Esophagus muscularis mucosa (tissue), 4 donors: ENCODE measurements at regions not wholly inside any gene's neighbourhood (a gene's known extent, or its start where the extent isn't known, plus 50 kb on each side); places are given as distances from the start of the nearest gene placed in this dataset.
A peak's percentile ranks its signal among the peaks of the same experiment; 100 is the strongest.

ENCODE experiments used
- DNase-seq: peaks from one replicate; pipeline ENCODE4 v3.0.0-alpha.2; 2017; ENCODE audit errors: extremely low spot score
- H3K27ac ChIP-seq, 4 donors: fragments of 200-600 bp; sonication (generic); replicated peaks in 1 of 4; 1 replicate in 3 of 4; 2 replicates in 1 of 4; pipeline ENCODE4 v1.5.1; 2016 to 2019; ENCODE audit warnings: mild to moderate bottlenecking in 1 of 4
- H3K27me3 ChIP-seq, 4 donors: fragments of 200-600 bp; sonication (generic); one replicate each; pipeline versions ENCODE4 v1.5.1 to v1.6.0; 2016 to 2019
- H3K36me3 ChIP-seq, 4 donors: fragments of 200-600 bp; sonication (generic); one replicate each; pipeline ENCODE4 v1.5.1; 2016 to 2019
- H3K4me1 ChIP-seq, 4 donors: fragments of 200-600 bp; sonication (generic); one replicate each; pipeline ENCODE4 v1.5.1; 2016 to 2019
- H3K4me3 ChIP-seq, 4 donors: fragments of 200-600 bp; sonication (generic); 1 replicate in 2 of 4; 2 replicates in 2 of 4; pipeline ENCODE4 v1.5.1; 2016 to 2019; ENCODE audit warnings: mild to moderate bottlenecking in 4 of 4, moderate library complexity in 1 of 4
- H3K9me3 ChIP-seq, 4 donors: fragments of 200-600 bp; sonication (generic); 1 replicate in 3 of 4; 2 replicates in 1 of 4; pipeline ENCODE4 v1.5.1; 2016 to 2019
- EP300 ChIP-seq: sonication (generic); formaldehyde crosslinking; IDR thresholded peaks from one replicate; pipeline ENCODE4 v1.6.1; 2017; ENCODE audit warnings: antibody characterized with exemption
- POLR2A ChIP-seq: fragments of 450-650 bp; IDR thresholded peaks from one replicate; pipeline ENCODE4 v1.6.1; 2017; ENCODE audit warnings: antibody characterized with exemption, moderate library complexity, mild to moderate bottlenecking, low read depth
- POLR2AphosphoS5 ChIP-seq, 2 donors: sonication (generic); formaldehyde crosslinking; IDR thresholded peaks; one replicate each; pipeline ENCODE4 v1.6.1; 2017; ENCODE audit warnings: antibody characterized with exemption in 2 of 2
- WGBS: methylation state at CpG from one replicate; pipeline ENCODE4 v1.1.5; 2018; 5-methylcytosine and 5-hydroxymethylcytosine counted together
- intact Hi-C: fragments of 100-400 bp; cut with DNase I; formaldehyde crosslinking; loops from one replicate; pipeline ENCODE4 v1.15.1; 2023
- TF ChIP-seq, protein P1 (sequence below), 3 experiments: fragments of 200-600 bp in 2 of 3; fragments of 450-650 bp in 1 of 3; sonication (generic) in 2 of 3; IDR thresholded peaks; one replicate each; pipeline ENCODE4 v1.5.1; 2017 to 2019; ENCODE audit warnings: antibody characterized with exemption in 3 of 3, mild to moderate bottlenecking in 2 of 3, moderate library complexity in 1 of 3

DNA sequence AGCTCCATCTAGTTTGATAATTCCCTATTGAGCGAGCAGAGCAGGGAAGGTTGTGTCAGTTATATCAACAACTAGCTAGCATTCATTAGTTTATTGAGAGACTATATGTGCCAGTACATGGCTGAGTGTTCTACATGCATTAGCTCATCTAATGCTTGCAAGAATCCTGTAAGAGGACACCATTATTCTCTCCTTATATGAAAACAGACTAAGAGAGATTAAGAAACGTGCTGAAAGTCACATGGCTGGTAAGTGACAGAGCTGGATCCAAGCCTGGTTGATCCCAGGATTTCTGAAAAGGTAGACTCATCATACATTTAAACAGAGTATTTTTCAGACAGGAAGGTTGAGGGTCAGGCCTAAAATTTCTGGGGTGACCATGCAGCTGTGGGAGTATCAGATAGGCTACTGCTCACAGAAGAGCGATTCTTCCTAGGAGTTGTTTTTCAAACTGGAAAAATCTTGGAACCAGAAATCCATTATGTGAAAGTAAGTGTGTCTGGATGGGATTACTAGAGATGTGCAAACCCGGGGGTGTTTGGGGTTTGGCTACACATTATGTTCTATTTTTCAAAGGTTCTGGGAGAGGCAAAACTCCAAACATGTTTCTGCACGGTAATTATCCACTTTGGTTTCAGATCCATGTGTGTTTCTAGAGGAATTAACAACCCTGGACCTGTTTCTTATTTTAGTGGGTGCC lies 213.3 kb downstream of the FAM76B start:
- TF ChIP-seq EP300 = no peak
- TF ChIP-seq POLR2A = no peak
- no peak for TF ChIP-seq POLR2AphosphoS5 (IDR thresholded peaks at IDR 0.05)
- no peak overlapping the region for H3K4me3 ChIP-seq
- H3K9me3 ChIP-seq = no peaks in the 10 kb centered on the region
- H3K4me1 ChIP-seq = peaks cover 0 to 10% (median 0%) of the 10 kb centered on the region in 4 donors
- H3K27ac ChIP-seq = peak overlapping the region in 1 of 4 donors; percentile 8
- H3K27me3 ChIP-seq = no peaks in the 10 kb centered on the region
- WGBS = 83% methylated on average over 5 of the region's 5 CpGs
- no peaks in the 10 kb centered on the region for H3K36me3 ChIP-seq
- intact Hi-C loops = no loop called here
- DNase-seq = no peak

DNA sequence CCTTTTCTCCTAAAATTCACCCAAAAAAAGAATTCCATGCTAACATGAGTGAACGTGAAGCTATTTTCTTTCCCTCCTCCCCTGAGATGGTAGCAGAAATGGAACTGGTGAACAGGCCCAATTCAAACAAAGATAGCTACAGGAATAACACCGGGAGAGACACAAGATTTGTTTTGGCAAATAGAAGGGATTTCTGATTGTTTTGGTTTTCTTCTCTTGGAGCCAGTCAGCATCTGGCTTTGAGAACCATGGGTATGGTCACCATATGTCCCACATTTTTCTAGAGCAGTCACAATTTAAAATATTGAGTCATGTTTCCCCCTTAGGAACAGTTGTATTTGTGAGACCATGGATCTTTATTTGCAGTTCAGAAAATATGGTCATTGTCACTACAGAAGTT lies 214.1 kb downstream of the FAM76B start:
- no peaks in the 10 kb centered on the region for H3K9me3 ChIP-seq
- H3K4me1 ChIP-seq = peaks cover 0 to 10% (median 0%) of the 10 kb centered on the region in 4 donors

DNA sequence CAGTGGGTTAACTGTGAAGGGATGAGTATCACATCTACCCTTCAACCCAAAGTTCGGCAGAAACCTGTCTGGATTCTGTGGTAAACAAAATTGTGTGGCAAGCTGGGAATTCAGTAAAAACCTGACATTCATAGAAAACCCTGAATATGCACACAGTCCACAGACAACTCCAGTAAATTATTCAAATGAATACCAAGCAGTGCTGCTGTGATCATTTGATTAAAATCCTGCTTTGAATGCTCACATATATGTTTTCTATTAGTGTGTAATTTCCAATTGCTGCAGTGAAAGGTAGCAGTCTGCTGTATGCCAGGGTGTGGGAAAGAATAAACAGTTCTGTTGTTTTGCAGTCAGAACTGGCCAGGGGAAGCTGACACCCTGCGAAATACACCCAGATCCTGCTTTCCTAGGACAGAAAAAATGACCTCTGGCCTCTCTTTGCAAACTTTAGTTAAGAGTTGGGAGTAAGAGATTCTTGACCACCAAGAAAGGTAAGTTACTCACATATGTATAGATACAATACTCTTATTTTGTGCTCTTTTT lies 217.8 kb downstream of the FAM76B start:
- H3K27ac ChIP-seq = no peak overlapping the region
- intact Hi-C loops = no loop called here

More for the DNA sequence above, 214.1 kb downstream of the FAM76B start:
- DNase-seq = no peak
- H3K27ac ChIP-seq = no peak overlapping the region
- intact Hi-C loops = no loop called here
- WGBS = 53% methylated on average over 2 of the region's 2 CpGs
- TF ChIP-seq, protein P1, sequence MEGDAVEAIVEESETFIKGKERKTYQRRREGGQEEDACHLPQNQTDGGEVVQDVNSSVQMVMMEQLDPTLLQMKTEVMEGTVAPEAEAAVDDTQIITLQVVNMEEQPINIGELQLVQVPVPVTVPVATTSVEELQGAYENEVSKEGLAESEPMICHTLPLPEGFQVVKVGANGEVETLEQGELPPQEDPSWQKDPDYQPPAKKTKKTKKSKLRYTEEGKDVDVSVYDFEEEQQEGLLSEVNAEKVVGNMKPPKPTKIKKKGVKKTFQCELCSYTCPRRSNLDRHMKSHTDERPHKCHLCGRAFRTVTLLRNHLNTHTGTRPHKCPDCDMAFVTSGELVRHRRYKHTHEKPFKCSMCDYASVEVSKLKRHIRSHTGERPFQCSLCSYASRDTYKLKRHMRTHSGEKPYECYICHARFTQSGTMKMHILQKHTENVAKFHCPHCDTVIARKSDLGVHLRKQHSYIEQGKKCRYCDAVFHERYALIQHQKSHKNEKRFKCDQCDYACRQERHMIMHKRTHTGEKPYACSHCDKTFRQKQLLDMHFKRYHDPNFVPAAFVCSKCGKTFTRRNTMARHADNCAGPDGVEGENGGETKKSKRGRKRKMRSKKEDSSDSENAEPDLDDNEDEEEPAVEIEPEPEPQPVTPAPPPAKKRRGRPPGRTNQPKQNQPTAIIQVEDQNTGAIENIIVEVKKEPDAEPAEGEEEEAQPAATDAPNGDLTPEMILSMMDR (IDR thresholded peaks at IDR 0.05) = no peak
- TF ChIP-seq EP300 (no peak), POLR2A (no peak), POLR2AphosphoS5 (IDR thresholded peaks at IDR 0.05) (no peak)
- H3K27me3 ChIP-seq = no peaks in the 10 kb centered on the region
- no peak overlapping the region for H3K4me3 ChIP-seq
- H3K36me3 ChIP-seq = no peaks in the 10 kb centered on the region

DNA sequence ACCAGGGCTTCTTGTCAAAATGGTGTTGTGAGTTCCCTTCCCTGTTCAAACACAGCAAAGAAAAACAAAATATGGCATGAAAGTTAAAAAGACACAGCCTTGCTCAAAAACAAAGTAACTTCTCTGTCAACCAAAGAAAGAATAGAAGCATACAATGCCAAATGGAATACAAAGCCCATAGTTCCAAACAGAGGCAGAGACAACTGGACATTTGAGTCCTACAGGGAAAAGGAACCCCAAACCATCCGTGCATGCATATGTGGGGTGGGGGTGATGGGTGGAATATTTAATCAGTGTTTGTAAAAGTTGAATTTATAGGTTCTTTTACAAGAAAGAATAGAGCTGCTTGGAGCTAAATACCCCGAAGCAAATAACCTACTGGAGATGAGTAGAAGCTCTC lies 218.7 kb downstream of the FAM76B start:
- TF ChIP-seq EP300 = no peak
- TF ChIP-seq POLR2A = no peak
- TF ChIP-seq POLR2AphosphoS5 (IDR thresholded peaks at IDR 0.05) = no peak
- TF ChIP-seq, protein P1 (IDR thresholded peaks at IDR 0.05) = no peak
- H3K4me1 ChIP-seq = peaks cover 0 to 11% (median 8%) of the 10 kb centered on the region in 4 donors
- H3K36me3 ChIP-seq = no peaks in the 10 kb centered on the region
- no peak overlapping the region for H3K4me3 ChIP-seq
- intact Hi-C loops = no loop called here
- DNase-seq = no peak
- H3K9me3 ChIP-seq = peaks cover 0 to 12% (median 4%) of the 10 kb centered on the region in 4 donors
- 89% methylated on average over 2 of the region's 2 CpGs for WGBS
- no peak overlapping the region for H3K27ac ChIP-seq
- no peaks in the 10 kb centered on the region for H3K27me3 ChIP-seq

More for the DNA sequence above, 217.8 kb downstream of the FAM76B start:
- Histone ChIP-seq H3K27me3 (no peaks in the 10 kb centered on the region), H3K9me3 (peaks cover 0 to 12% (median 4%) of the 10 kb centered on the region in 4 donors), H3K4me1 (peaks cover 0 to 9% (median 2%) of the 10 kb centered on the region in 4 donors), H3K36me3 (no peaks in the 10 kb centered on the region), H3K4me3 (no peak overlapping the region)
- whole genome bisulfite sequencing = 93% methylated on average over 2 of the region's 2 CpGs
- DNase-seq = no peak
- TF ChIP-seq, protein P1 (IDR thresholded peaks at IDR 0.05) = no peak
- TF ChIP-seq POLR2A (no peak), POLR2AphosphoS5 (IDR thresholded peaks at IDR 0.05) (no peak), EP300 (no peak)

DNA sequence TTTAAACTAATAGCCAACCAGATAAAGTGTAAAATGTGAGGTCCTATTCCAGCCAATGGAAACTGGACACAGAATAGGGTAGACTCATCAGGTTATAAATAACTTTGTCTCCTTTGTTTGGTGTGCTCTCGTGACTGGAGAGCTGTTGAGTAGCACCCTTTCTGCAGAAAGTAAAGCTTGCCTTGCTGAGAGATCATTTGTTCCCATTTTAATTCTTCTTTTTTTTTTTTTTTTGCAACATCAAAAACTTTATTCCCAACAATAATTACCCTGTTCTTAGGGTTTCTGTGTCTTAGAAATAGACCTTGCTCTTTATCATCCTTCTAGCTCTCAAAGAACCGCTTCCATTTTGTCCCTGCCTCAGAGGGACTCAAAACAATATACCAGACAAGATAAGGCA lies 220.4 kb downstream of the FAM76B start:
- H3K27me3 ChIP-seq = no peaks in the 10 kb centered on the region
- H3K4me1 ChIP-seq = peaks cover 4 to 25% (median 19%) of the 10 kb centered on the region in 4 donors
- H3K27ac ChIP-seq = no peak overlapping the region
- 89% methylated on average over 2 of the region's 2 CpGs for WGBS
- no peak for DNase-seq
- H3K9me3 ChIP-seq = peaks cover 0 to 12% (median 4%) of the 10 kb centered on the region in 4 donors
- TF ChIP-seq POLR2A (no peak), POLR2AphosphoS5 (IDR thresholded peaks at IDR 0.05) (no peak), EP300 (no peak)
- TF ChIP-seq, protein P1 (IDR thresholded peaks at IDR 0.05) = no peak
- no peaks in the 10 kb centered on the region for H3K36me3 ChIP-seq
- intact Hi-C loops = loop anchor here (10.0 kb wide), 1 partner anchor 136 kb away; no protein-coding TSS in a partner anchor
- H3K4me3 ChIP-seq = no peak overlapping the region
